Right cardiac atrium (tissue), 5 donors: ENCODE measurements at regions not wholly inside any gene's neighbourhood (a gene's known extent, or its start where the extent isn't known, plus 50 kb on each side); places are given as distances from the start of the nearest gene placed in this dataset.
A peak's percentile ranks its signal among the peaks of the same experiment; 100 is the strongest.

Source experiments
- ATAC-seq, 2 donors: fragments of 200-7000 bp; cut with Tn5 transposase; one replicate each; pipeline versions ENCODE4 v1.8.0 to v1.9.1; 2020; ENCODE audit warnings: moderate library complexity in 2 of 2, mild to moderate bottlenecking in 1 of 2
- DNase-seq, 3 donors: peaks; one replicate each; pipeline ENCODE4 v3.0.0-alpha.2; 2020
- H3K27ac ChIP-seq: one replicate; pipeline ENCODE4 v1.5.1; 2013; ENCODE audit warnings: mild to moderate bottlenecking, low read length, control low read depth, moderate library complexity
- H3K27me3 ChIP-seq: one replicate; pipeline ENCODE4 v1.6.1; 2013; ENCODE audit not compliant: control insufficient read depth, insufficient read depth
- H3K4me1 ChIP-seq: one replicate; pipeline ENCODE4 v1.6.1; 2013; ENCODE audit warnings: low read length; ENCODE audit not compliant: control insufficient read depth, insufficient read depth
- H3K4me3 ChIP-seq: one replicate; pipeline ENCODE4 v1.5.1; 2013; ENCODE audit warnings: low read length, control low read depth
- H3K9me3 ChIP-seq: one replicate; pipeline ENCODE4 v1.6.1; 2013; ENCODE audit warnings: low read length; ENCODE audit not compliant: control insufficient read depth
- WGBS: extraction: QIAGEN DNeasy Blood & Tissue Kit; methylation state at CpG from one replicate; pipeline ENCODE4 v1.1.7; 2013; 5-methylcytosine and 5-hydroxymethylcytosine counted together
- intact Hi-C, 4 donors: fragments of 100-400 bp; cut with DNase I; formaldehyde crosslinking; loops; one replicate each; pipeline versions ENCODE4 v1.11.0 to v1.14.0; 2022 to 2023
- donor health status: healthy with polysubstance abuse.
- donor health status: DM: no; HTN: yes; CAD: no.
- donor health status: DM: no; HTN: no; CAD: no.
- donor health status: DM: no; HTN: yes; CAD: no; lungs with severe emphysema.
- donor health status: DM: yes; HTN: yes; CAD: no.

DNA sequence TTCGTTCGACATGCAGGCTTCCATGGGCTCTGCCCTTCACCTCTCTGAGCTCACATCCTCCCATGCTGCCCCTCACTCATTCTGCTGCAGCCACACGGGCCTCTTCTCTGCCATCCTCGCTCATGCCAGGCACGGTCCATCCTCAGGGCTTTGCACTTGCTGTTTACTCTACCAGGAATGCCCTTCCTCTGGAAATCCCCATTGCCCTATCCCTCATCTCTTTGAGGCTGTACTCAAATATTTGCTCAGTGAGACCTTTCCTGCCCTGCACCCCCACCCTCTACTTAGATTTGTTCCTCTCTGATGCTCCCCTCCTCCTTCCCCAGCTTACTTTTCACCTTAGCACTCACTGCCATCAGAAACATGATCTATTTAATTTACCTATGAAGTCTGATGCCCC lies 107.0 kb upstream of the ZNF716 start:
- Histone ChIP-seq H3K27me3 (no peaks in the 10 kb centered on the region), H3K4me3 (no peak overlapping the region), H3K27ac (no peak overlapping the region), H3K9me3 (no peaks in the 10 kb centered on the region), H3K4me1 (peaks cover 2% of the 10 kb centered on the region)
- ATAC-seq (no peak), DNase-seq (no peak)
- WGBS = 86% methylated on average over 5 of the region's 5 CpGs
- intact Hi-C loops = no loop called here

DNA sequence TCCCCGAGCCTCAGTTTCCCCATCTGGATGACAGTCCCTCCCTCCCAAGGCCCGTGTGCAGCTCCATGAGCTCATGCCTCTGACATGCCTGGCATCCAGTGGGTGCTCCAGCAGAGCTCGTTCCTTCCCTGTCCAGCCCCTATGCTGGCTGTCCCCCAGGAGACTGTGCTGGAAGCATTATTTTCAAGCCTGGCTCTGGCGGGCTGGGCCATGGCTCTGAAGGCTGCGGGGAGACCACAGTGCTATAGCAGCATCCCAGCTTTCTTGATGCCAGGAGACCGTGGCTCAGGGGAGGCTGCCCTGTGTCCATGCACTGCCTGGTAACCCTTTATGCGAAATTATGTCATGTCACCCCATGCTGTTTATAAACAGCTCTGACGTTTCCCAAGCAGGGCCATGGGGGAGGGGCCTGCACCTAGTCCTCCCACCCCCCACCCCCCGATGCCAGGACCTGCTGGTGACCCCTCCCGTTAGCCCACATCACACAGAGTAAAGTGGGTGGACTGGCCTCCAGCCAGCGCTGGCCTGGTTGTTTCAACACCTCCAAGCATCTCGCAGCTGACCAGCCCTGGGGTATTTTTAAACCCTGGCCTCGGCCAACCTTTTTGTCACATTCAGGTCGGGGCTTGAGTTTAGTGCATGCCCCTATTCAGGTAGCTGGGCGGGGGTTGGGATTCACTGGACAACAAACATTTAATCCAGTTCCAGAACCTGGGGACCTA lies 105.9 kb upstream of the ZNF716 start:
- Histone ChIP-seq H3K4me3 (no peak overlapping the region), H3K4me1 (peaks cover 2% of the 10 kb centered on the region), H3K27me3 (no peaks in the 10 kb centered on the region), H3K27ac (peak overlapping the region; percentile 95), H3K9me3 (no peaks in the 10 kb centered on the region)
- 61% methylated on average over 15 of the region's 15 CpGs for WGBS
- peak; percentile 82 to 85 for ATAC-seq
- intact Hi-C loops = no loop called here
- peak; percentile 75 to 94 (median 91) for DNase-seq

DNA sequence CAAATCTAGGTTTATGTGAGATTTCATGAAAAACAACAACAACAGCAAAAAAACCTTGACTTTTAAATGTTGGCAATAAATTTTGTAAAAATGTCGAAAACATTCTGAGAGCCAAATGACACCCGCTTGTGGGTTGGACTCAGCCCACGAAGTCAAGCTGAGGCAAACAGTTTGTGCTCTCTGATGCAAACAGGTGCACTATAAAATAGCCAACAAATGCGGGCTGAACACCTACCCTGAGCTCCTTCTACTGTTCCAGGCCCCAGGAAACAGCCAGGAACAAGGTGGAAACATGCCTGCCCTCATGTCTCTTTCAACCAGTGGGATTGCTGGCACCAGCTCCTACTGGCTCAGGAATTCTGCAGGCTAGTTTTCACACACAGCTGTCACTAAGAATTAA lies 105.0 kb upstream of the ZNF716 start:
- Histone ChIP-seq H3K4me3 (no peak overlapping the region), H3K4me1 (peaks cover 2% of the 10 kb centered on the region), H3K27me3 (no peaks in the 10 kb centered on the region), H3K9me3 (no peaks in the 10 kb centered on the region), H3K27ac (peak overlapping the region; percentile 95)
- intact Hi-C loops = no loop called here
- 73% methylated on average over 4 of the region's 4 CpGs for WGBS
- ATAC-seq (no peak), DNase-seq (no peak)

DNA sequence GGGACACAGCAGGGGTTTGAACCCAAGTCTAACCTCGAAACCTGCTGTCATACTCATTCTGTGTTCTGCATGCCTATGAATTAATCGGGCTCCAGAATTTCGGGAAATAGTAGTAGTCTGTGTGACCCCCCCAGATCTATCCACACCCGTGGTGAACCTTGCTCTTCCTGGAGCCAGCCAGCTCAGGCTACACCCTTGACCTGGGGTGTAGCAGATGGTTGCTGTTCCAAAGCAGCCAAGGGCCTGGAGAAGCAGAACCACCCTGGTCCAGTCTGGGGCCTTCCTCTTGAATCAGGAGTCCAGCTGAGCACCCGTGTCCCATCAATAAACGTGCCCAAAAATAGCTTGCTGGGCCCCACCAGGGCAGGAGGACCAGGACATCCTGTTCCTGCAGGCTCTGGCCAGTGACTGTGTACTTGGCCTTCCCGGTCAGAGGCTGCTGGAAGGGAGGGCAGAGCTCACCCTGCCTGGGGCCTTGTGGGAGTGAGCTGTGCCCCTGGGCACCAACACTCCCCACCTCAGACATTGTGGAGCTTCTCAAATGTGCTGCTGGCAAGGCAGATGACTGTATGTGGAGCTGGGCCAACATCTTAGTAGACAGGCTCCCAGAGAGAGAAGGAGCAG lies 101.2 kb upstream of the ZNF716 start:
- intact Hi-C loops = no loop called here
- ATAC-seq (peak; percentile 75 to 85), DNase-seq (peak; percentile 42 to 76 (median 73))
- whole genome bisulfite sequencing = 52% methylated on average over 7 of the region's 7 CpGs
- Histone ChIP-seq H3K4me3 (no peak overlapping the region), H3K27me3 (no peaks in the 10 kb centered on the region), H3K4me1 (peaks cover 2% of the 10 kb centered on the region), H3K27ac (peak overlapping the region; percentile 73), H3K9me3 (no peaks in the 10 kb centered on the region)

DNA sequence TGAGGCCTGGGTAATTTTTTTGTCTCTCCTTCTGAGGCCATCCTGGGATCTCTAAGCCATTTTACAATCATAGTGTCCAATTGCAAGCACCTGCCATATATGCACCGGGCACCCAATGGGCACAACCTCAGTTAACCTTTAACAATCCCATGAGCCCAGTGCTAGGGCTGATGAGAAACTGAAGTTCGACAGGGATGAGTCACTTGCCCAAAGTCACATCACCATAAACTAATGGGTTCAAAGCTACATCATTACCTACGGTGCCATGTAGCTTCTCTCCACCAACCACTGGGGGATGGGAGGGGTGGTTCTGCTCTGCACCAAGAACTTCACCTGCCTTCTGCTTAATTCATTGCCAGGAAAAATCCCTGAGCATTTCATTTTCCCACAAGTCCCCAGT lies 95.8 kb upstream of the ZNF716 start:
- peak overlapping the region; percentile 76 for H3K27ac ChIP-seq
- no peaks in the 10 kb centered on the region for H3K4me1 ChIP-seq
- ATAC-seq = no peak
- 72% methylated on average over 3 of the region's 3 CpGs for WGBS
- no peaks in the 10 kb centered on the region for H3K9me3 ChIP-seq
- H3K4me3 ChIP-seq = no peak overlapping the region
- intact Hi-C loops = no loop called here
- no peak for DNase-seq
- H3K27me3 ChIP-seq = no peaks in the 10 kb centered on the region

DNA sequence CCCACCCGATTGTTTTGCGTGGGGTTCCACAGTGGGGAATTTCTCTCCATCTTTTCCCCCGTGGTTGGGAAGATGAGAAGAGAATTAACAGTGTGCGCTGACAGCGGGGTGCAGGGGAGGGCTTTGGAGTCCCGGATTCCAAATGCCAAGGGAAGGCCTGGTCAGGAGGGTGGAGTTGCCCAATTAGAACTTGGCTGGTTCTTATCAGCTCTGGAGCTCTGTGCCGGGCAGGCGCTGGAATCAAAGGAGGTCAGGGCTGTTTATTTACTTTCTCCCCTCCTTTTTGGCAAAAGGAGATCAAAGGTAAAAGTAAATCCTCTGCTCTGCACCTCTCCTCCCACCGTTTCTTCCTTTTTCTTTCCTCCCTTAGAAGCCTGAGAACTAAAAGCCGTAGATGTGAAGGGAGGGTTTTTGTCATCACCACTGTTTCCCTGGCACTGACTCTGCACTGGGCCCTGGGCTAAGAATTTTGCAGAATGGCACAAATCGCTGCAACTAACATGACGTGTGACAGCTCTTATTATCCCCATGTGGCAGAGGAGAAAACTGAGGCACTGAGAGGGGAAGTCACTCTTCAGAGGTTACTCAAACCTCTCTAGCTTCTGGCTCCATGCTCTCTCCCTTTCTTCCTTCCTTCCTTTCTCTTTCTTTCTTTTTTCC lies 95.2 kb upstream of the ZNF716 start:
- peak; percentile 78 to 80 for ATAC-seq
- WGBS = 65% methylated on average over 12 of the region's 12 CpGs
- peak overlapping the region; percentile 93 for H3K27ac ChIP-seq

DNA sequence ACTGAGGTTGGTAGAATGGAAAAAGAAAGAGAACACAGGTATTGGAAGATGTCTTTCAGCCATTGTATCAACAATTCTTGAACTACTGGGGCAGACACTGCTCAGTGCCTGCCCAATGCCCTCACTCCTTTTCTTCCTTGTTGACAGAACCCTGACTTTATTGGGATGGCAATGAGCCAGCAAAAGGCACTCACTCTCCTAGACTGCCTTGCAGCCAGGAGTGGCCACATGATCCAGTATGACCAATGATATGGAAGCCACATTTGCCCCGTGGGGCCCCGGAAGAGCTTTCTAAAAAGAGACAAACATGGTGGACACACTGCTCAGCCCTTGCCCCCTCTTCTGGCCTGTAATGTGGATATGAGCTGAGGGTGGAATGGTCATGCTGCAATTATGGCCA lies 88.6 kb upstream of the ZNF716 start:
- 94% methylated on average over 2 of the region's 2 CpGs for WGBS
- no peak for DNase-seq
- Histone ChIP-seq H3K27ac (no peak overlapping the region), H3K4me1 (no peaks in the 10 kb centered on the region), H3K27me3 (no peaks in the 10 kb centered on the region), H3K9me3 (no peaks in the 10 kb centered on the region), H3K4me3 (no peak overlapping the region)
- intact Hi-C loops = no loop called here
- no peak for ATAC-seq

More for the DNA sequence above, 95.2 kb upstream of the ZNF716 start:
- intact Hi-C loops = no loop called here
- peak in 1 of 3 donors; percentile 66 for DNase-seq
- Histone ChIP-seq H3K27me3 (no peaks in the 10 kb centered on the region), H3K4me1 (no peaks in the 10 kb centered on the region), H3K4me3 (no peak overlapping the region), H3K9me3 (no peaks in the 10 kb centered on the region)

DNA sequence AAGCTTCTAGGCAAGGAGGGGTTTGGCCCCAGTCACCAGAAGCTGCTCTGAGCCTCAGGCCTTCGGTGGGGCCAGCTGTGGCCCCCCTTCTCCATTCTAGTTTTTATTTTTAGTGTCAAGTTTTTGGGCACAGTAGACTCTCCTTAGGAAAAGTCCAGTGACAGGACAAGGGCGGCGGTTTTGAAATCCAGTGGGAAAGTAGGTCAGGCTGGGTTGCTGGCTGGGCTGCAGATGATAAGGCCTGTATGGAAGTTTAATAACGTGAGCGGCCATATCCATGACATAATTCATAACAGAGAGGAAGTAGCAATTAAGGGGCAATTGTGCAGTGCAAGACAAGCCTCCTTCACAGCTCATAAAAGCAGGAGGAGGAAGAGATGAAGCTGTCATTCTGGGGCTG lies 87.1 kb upstream of the ZNF716 start:
- ATAC-seq = no peak

DNA sequence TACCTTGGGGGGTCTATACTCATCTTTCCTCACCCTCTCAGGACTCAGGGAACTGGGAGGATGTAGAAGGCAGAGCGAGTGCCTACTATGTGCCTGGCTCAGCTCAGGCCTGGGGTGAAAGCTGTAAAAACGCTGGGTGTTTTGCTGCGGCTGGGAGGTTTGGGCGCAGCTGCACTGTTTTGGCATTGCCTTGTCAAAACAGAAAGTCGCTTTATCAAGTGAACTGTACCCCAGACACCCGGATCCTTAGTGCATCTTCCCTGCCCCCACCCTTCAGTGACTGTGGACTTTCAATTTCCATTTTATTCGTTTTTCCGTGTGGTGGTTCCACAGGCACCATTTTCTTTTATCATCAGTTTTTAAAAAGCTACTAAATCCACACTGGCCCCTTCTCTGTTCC lies 86.7 kb upstream of the ZNF716 start:
- intact Hi-C loops = no loop called here
- no peak overlapping the region for H3K4me3 ChIP-seq
- no peaks in the 10 kb centered on the region for H3K9me3 ChIP-seq
- ATAC-seq (no peak), DNase-seq (no peak)
- no peaks in the 10 kb centered on the region for H3K4me1 ChIP-seq
- no peak overlapping the region for H3K27ac ChIP-seq
- no peaks in the 10 kb centered on the region for H3K27me3 ChIP-seq
- 68% methylated on average over 8 of the region's 8 CpGs for WGBS

More for the DNA sequence above, 87.1 kb upstream of the ZNF716 start:
- Histone ChIP-seq H3K27me3 (no peaks in the 10 kb centered on the region), H3K4me3 (no peak overlapping the region), H3K4me1 (no peaks in the 10 kb centered on the region), H3K27ac (no peak overlapping the region), H3K9me3 (no peaks in the 10 kb centered on the region)
- WGBS = 63% methylated on average over 5 of the region's 5 CpGs
- no peak for DNase-seq
- intact Hi-C loops = no loop called here

DNA sequence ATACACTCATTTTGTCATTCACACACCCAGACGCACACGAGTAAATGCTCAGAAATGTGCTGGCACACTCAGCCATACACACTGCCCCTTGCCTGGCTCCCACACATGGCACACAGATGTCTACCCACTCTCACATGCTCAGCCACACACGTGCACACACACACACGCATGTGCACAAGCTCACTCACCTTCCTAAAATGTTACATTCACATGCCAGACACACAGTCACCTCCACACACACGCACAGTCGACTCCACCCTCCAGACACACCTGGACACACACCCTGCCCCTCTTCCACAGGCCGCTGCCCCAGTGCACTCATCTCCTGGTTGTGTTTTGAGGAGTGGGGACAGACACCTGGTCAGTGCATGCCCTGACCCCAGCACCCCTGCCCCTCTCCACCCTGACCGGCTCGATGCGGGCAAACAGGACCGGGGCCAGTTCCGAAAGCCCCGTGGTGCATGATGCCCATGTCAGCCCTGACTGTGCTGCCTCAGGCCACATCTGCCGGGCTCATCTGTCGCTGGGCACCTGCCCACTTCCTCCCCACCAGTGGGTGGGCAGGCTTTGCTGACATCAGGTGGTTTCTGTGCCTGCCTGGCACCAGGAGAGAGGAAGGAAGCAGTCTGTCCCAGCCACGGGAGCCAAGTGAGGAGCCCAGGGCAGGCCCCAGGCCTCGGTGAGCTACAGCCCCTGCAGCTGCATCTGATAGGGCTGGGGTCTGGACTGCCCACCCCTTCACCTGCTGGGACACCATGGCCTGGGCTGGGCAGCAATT lies 84.9 kb upstream of the ZNF716 start:
- no peaks in the 10 kb centered on the region for H3K27me3 ChIP-seq
- 79% methylated on average over 17 of the region's 17 CpGs for WGBS
- no peak for DNase-seq
- intact Hi-C loops = no loop called here
- H3K4me1 ChIP-seq = no peaks in the 10 kb centered on the region
- H3K27ac ChIP-seq = no peak overlapping the region
- H3K9me3 ChIP-seq = no peaks in the 10 kb centered on the region
- no peak overlapping the region for H3K4me3 ChIP-seq
- ATAC-seq = peak in 1 of 2 donors; percentile 18

DNA sequence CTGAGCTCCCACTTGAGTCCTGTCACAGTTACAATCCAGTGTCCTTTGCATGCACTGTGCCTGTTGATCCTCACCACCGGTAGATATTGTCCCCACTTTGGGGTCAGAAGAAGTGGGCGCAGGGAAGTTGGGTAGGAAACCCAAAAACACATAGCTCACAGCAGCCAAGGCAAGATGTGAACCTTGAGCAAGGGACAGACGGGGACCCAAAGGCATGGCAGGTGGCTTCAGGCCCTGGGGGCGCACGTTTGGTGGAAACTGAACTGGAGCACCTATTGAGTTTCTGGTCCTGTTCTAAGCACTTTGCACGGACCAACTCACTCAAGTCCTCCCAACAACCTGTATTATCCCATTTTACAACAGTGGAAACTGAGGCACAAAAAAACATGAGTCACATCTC lies 82.8 kb upstream of the ZNF716 start:
- 82% methylated on average over 6 of the region's 6 CpGs for WGBS
- H3K4me3 ChIP-seq = no peak overlapping the region
- H3K27me3 ChIP-seq = no peaks in the 10 kb centered on the region
- H3K9me3 ChIP-seq = no peaks in the 10 kb centered on the region
- ATAC-seq (no peak), DNase-seq (no peak)
- no peaks in the 10 kb centered on the region for H3K4me1 ChIP-seq
- intact Hi-C loops = no loop called here
- H3K27ac ChIP-seq = no peak overlapping the region
